H7 (cell line): ENCODE measurements at regions not wholly inside any gene's neighbourhood (a gene's known extent, or its start where the extent isn't known, plus 50 kb on each side); places are given as distances from the start of the nearest gene placed in this dataset.
"Not testable (repeated sequence)": the region's sequence is repeated elsewhere in the genome, so short reads cannot be mapped to it uniquely, and the experiment has no call there.

Source experiments
- DNase-seq: peaks from one replicate; pipeline ENCODE4 v3.0.0; 2012
- H3K27me3 ChIP-seq: 2 replicates; pipeline ENCODE4 v1.6.0; 2011; ENCODE audit warnings: mild to moderate bottlenecking, low read length; ENCODE audit not compliant: control insufficient read depth, insufficient read depth
- H3K36me3 ChIP-seq: replicated peaks from 2 replicates; pipeline ENCODE4 v1.5.1; 2011; ENCODE audit warnings: low read length; ENCODE audit not compliant: control insufficient read depth, insufficient read depth
- H3K4me3 ChIP-seq: 2 replicates; pipeline ENCODE4 v1.5.1; 2011; ENCODE audit warnings: low read depth, mild to moderate bottlenecking, control low read depth, low read length, moderate library complexity; ENCODE audit not compliant: insufficient read depth

- DNase-seq: no peak
- H3K27me3 ChIP-seq: no peaks in the 10 kb centered on the region
- no peak overlapping the region for H3K4me3 ChIP-seq
- H3K36me3 ChIP-seq: peaks cover 48% of the 10 kb centered on the region
Observed at GRCh38 chrX:122238801-122239200, 945.3 kb upstream of the GRIA3 start.

GRCh38 chrX:122241959-122242358, 942.1 kb upstream of the GRIA3 start:
- Histone ChIP-seq H3K36me3 (peaks cover 37% of the 10 kb centered on the region), H3K4me3 (no peak overlapping the region), H3K27me3 (no peaks in the 10 kb centered on the region)
- DNase-seq: no peak

- no peak overlapping the region for H3K4me3 ChIP-seq
- no peaks in the 10 kb centered on the region for H3K27me3 ChIP-seq
- no peak for DNase-seq
- peaks cover 20% of the 10 kb centered on the region for H3K36me3 ChIP-seq
Observed at GRCh38 chrX:122244080-122244479, 940.0 kb upstream of the GRIA3 start.

GRCh38 chrX:122245175-122245574, 938.9 kb upstream of the GRIA3 start:
- Histone ChIP-seq H3K4me3 (no peak overlapping the region), H3K27me3 (no peaks in the 10 kb centered on the region), H3K36me3 (peaks cover 13% of the 10 kb centered on the region)
- no peak for DNase-seq

- no peak for DNase-seq
- Histone ChIP-seq H3K4me3 (no peak overlapping the region), H3K36me3 (peaks cover 11% of the 10 kb centered on the region), H3K27me3 (no peaks in the 10 kb centered on the region)
Observed at GRCh38 chrX:122245943-122246342, 938.1 kb upstream of the GRIA3 start.

GRCh38 chrX:122246937-122247336, 937.1 kb upstream of the GRIA3 start:
- Histone ChIP-seq H3K4me3 (no peak overlapping the region), H3K27me3 (no peaks in the 10 kb centered on the region), H3K36me3 (peaks cover 7% of the 10 kb centered on the region)
- DNase-seq: no peak

GRCh38 chrX:122248681-122249080, 935.4 kb upstream of the GRIA3 start:
- no peak for DNase-seq
- no peak overlapping the region for H3K4me3 ChIP-seq

GRCh38 chrX:122252454-122252853, 931.6 kb upstream of the GRIA3 start:
- DNase-seq: no peak
- H3K4me3 ChIP-seq: no peak overlapping the region
- no peaks in the 10 kb centered on the region for H3K36me3 ChIP-seq
- H3K27me3 ChIP-seq: no peaks in the 10 kb centered on the region

More at GRCh38 chrX:122248681-122249080, 935.4 kb upstream of the GRIA3 start:
- H3K36me3 ChIP-seq: peaks cover 4% of the 10 kb centered on the region
- H3K27me3 ChIP-seq: no peaks in the 10 kb centered on the region

GRCh38 chrX:122268353-122268752, 915.7 kb upstream of the GRIA3 start:
- DNase-seq: no peak
- no peaks in the 10 kb centered on the region for H3K27me3 ChIP-seq
- H3K36me3 ChIP-seq: no peaks in the 10 kb centered on the region
- no peak overlapping the region for H3K4me3 ChIP-seq

GRCh38 chrX:122269243-122269781, 914.8 kb upstream of the GRIA3 start:
- H3K4me3 ChIP-seq: no peak overlapping the region
- H3K27me3 ChIP-seq: no peaks in the 10 kb centered on the region
- no peaks in the 10 kb centered on the region for H3K36me3 ChIP-seq
- no peak for DNase-seq

- no peak for DNase-seq
- Histone ChIP-seq H3K4me3 (no peak overlapping the region), H3K36me3 (no peaks in the 10 kb centered on the region), H3K27me3 (no peaks in the 10 kb centered on the region)
Observed at GRCh38 chrX:122270809-122271494, 913.1 kb upstream of the GRIA3 start.

- H3K36me3 ChIP-seq: no peaks in the 10 kb centered on the region
- DNase-seq: no peak
Observed at GRCh38 chrX:122272011-122272410, 912.1 kb upstream of the GRIA3 start.

GRCh38 chrX:122279746-122280145, 904.3 kb upstream of the GRIA3 start:
- H3K36me3 ChIP-seq: no peaks in the 10 kb centered on the region
- H3K27me3 ChIP-seq: no peaks in the 10 kb centered on the region
- H3K4me3 ChIP-seq: no peak overlapping the region
- no peak for DNase-seq

More at GRCh38 chrX:122272011-122272410, 912.1 kb upstream of the GRIA3 start:
- Histone ChIP-seq H3K4me3 (no peak overlapping the region), H3K27me3 (no peaks in the 10 kb centered on the region)

- not testable (repeated sequence) for DNase-seq, H3K4me3 ChIP-seq, H3K27me3 ChIP-seq, H3K36me3 ChIP-seq
Observed at GRCh38 chrX:122299822-122300221, 884.3 kb upstream of the GRIA3 start.

GRCh38 chrX:122301491-122301890, 882.6 kb upstream of the GRIA3 start:
- no peaks in the 10 kb centered on the region for H3K27me3 ChIP-seq
- no peak for DNase-seq
- no peaks in the 10 kb centered on the region for H3K36me3 ChIP-seq
- H3K4me3 ChIP-seq: no peak overlapping the region
